Mesothelial cell of epicardium (in vitro differentiated cells): ENCODE measurements at regions not wholly inside any gene's neighbourhood (a gene's known extent, or its start where the extent isn't known, plus 50 kb on each side); places are given as distances from the start of the nearest gene placed in this dataset.

ENCODE experiments used
- DNase-seq, 2 experiments: peaks; one replicate each; pipeline ENCODE4 v3.0.0; 2021; ENCODE audit warnings: low spot score in 2 of 2; ENCODE audit not compliant: unreplicated experiment in 2 of 2
- H3K27ac Mint-ChIP-seq: 2 replicates; pipeline ENCODE4 v1.8.0; 2021; ENCODE audit warnings: mixed read lengths
- H3K27me3 Mint-ChIP-seq: 2 replicates; pipeline ENCODE4 v1.8.0; 2021; ENCODE audit warnings: low read depth, mixed read lengths
- H3K36me3 Mint-ChIP-seq: 2 replicates; pipeline ENCODE4 v1.8.0; 2021; ENCODE audit warnings: mixed read lengths
- H3K4me1 Mint-ChIP-seq: 2 replicates; pipeline ENCODE4 v1.8.0; 2021; ENCODE audit warnings: mixed read lengths
- H3K4me3 Mint-ChIP-seq: 2 replicates; pipeline ENCODE4 v1.8.0; 2021; ENCODE audit warnings: mild to moderate bottlenecking, moderate library complexity, mixed read lengths
- H3K9me3 Mint-ChIP-seq: 2 replicates; pipeline ENCODE4 v1.8.0; 2021; ENCODE audit warnings: mixed read lengths
- CTCF ChIP-seq: fragments of 200-600 bp; sonication (generic); IDR thresholded peaks from one replicate; pipeline ENCODE4 v1.5.0; 2021; ENCODE audit warnings: antibody characterized with exemption; ENCODE audit not compliant: unreplicated experiment

DNA sequence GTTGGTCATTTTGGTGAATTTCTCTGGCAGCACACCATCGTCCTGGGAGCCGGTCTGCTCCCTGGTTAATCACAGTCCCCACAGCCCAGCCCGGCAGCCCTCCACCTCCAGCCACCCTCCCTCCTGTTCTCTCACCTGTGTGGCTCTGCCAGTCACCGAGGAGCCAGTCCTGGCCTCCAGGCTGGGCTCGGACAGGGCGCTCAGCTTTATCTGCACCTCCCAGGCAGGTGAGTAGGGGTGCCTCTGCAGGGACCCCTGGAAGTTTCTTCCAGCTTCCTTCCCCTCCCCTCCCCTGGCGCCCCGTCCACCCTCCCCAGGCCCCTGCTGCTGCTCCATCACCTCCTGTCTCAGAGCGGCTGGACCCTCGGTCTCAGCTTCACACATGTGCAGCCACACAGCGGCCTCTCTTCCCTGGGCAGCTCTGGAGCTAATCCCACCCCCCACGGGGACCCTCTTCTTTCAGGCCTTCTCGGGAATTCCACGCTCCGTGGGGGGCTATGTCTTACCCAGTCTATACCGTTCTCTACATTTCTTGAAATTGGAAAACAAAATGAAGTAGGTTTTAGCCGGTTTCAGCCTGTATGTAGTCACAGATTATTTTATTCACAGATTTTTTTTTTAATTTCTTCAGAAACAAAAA, 213.9 kb upstream of the PPP2R2D start:
- TF ChIP-seq CTCF = no peak
- Mint-ChIP-seq H3K36me3 (no peaks in the 10 kb centered on the region), H3K4me3 (no peak overlapping the region), H3K9me3 (no peaks in the 10 kb centered on the region), H3K4me1 (no peaks in the 10 kb centered on the region), H3K27me3 (peaks cover 18% of the 10 kb centered on the region), H3K27ac (no peak overlapping the region)
- DNase-seq = no peak

DNA sequence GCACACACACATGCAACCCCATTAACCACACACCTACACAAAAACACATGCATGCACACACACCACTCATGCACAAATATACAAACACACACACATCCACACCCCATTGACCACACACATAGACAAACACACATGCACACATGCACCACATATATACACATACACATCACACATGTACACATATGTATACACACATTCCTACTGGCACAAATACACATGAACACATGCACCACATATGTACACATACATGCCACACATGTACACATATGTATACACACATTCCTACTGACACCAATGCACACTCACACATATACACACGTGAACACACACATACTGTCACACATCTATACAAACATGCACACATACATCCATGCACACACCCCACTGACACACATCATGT, 212.5 kb upstream of the PPP2R2D start:
- Mint-ChIP-seq H3K4me3 (no peak overlapping the region), H3K9me3 (no peaks in the 10 kb centered on the region), H3K4me1 (no peaks in the 10 kb centered on the region), H3K27ac (no peak overlapping the region), H3K36me3 (no peaks in the 10 kb centered on the region), H3K27me3 (peaks cover 25% of the 10 kb centered on the region)
- no peak for DNase-seq
- no peak for TF ChIP-seq CTCF

GRCh38 chr10:131689016-131689415, 211.8 kb upstream of the PPP2R2D start:
- H3K4me1 Mint-ChIP-seq = no peaks in the 10 kb centered on the region
- no peak overlapping the region for H3K27ac Mint-ChIP-seq
- no peak for DNase-seq
- H3K27me3 Mint-ChIP-seq = peaks cover 28% of the 10 kb centered on the region
- TF ChIP-seq CTCF = no peak
- no peaks in the 10 kb centered on the region for H3K36me3 Mint-ChIP-seq
- no peaks in the 10 kb centered on the region for H3K9me3 Mint-ChIP-seq
- no peak overlapping the region for H3K4me3 Mint-ChIP-seq

GRCh38 chr10:131689486-131689885, 211.3 kb upstream of the PPP2R2D start:
- no peaks in the 10 kb centered on the region for H3K4me1 Mint-ChIP-seq
- TF ChIP-seq CTCF = no peak
- peaks cover 27% of the 10 kb centered on the region for H3K27me3 Mint-ChIP-seq
- no peaks in the 10 kb centered on the region for H3K36me3 Mint-ChIP-seq
- H3K4me3 Mint-ChIP-seq = no peak overlapping the region
- DNase-seq = no peak
- H3K9me3 Mint-ChIP-seq = no peaks in the 10 kb centered on the region
- no peak overlapping the region for H3K27ac Mint-ChIP-seq

DNA sequence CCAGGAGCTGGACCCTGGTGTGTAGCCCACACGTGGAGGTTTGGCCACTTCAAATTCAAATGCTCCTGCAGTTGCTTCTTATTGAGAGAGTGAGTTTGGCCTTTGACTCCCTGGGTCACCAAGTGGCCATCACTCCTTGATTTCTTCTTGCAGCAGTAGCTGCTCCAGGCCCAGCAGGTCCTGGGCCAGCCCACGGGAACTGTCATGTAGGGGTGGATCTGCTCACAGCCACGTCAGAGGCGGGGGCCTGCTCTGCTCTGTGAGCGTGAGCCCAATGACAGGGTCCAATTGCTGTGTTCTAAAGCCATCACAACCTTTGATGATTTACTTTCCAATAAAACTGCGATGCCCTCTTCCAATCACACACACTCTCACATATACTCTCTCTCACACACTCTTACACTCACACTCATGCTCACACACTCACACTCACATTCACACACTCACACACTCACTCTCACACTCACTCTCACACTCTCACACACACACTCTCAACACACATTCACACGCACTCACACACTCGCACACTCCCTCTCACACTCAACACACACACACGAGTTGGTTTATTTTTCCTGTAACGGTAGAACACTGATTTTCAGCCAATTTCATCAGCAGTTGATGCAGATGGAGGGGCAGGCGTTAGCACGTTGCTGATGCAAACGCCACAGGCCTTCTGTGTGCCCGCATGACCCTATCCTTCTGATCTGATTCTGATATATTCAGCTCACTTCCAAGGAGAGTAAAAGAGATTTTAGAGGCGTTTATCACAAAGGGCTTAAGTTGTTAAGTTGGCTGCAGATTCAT, 210.7 kb upstream of the PPP2R2D start:
- TF ChIP-seq CTCF = no peak
- Mint-ChIP-seq H3K36me3 (no peaks in the 10 kb centered on the region), H3K4me1 (no peaks in the 10 kb centered on the region), H3K27ac (no peak overlapping the region), H3K4me3 (no peak overlapping the region), H3K9me3 (no peaks in the 10 kb centered on the region), H3K27me3 (peaks cover 24% of the 10 kb centered on the region)
- DNase-seq = no peak
